SU-DHL-6 (cell line): ENCODE measurements at regions not wholly inside any gene's neighbourhood (a gene's known extent, or its start where the extent isn't known, plus 50 kb on each side); places are given as distances from the start of the nearest gene placed in this dataset.

Experiments used
- CTCF ChIP-seq: fragments of 200-600 bp; sonication (generic); IDR thresholded peaks from one replicate; pipeline ENCODE4 v1.5.1; 2017; ENCODE audit warnings: antibody characterized with exemption, mild to moderate bottlenecking, low read length, moderate library complexity; ENCODE audit not compliant: insufficient read depth, poor library complexity, severe bottlenecking
- EZH2phosphoT487 ChIP-seq: fragments of 200-600 bp; sonication (generic), shearing (Covaris generic); conservative IDR thresholded peaks from 2 replicates; pipeline ENCODE4 v1.6.1; 2018; ENCODE audit warnings: mild to moderate bottlenecking, antibody characterized with exemption, low read length, moderate library complexity, mixed read lengths

DNA sequence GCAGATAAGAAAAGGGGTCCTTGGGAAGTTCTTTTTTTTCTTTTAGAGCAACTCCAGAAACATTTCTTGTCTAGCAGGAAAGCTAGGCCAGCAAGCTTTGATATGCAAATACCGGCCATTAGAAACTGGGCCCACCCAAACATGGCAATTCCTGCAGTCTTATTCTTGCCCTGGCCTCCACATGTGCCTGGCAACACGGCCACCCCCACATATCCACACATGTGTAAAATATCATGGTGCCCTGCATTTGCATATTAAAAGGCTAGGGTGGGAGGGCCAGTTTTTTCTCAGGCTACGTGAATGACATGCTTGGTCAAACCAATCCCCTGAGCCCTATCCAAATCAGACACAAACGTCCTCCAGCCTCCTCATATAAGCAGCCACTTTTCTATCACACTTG lies 171.7 kb upstream of the ZCCHC13 start:
- TF ChIP-seq CTCF (no peak), EZH2phosphoT487 (no peak)
